ENCODE measurements at regions not wholly inside any gene's neighbourhood (a gene's known extent, or its start where the extent isn't known, plus 50 kb on each side); places are given as distances from the start of the nearest gene placed in this dataset.
"Not testable (repeated sequence)": the region's sequence is repeated elsewhere in the genome, so short reads cannot be mapped to it uniquely, and the experiment has no call there.

- DNase-seq, result no peak
Observed at GRCh38 chrX:140447150-140447549, 57.7 kb downstream of the SOX3 start.

- DNase-seq, result no peak
Observed at GRCh38 chrX:140440876-140441275, 64.0 kb downstream of the SOX3 start.

DNA sequence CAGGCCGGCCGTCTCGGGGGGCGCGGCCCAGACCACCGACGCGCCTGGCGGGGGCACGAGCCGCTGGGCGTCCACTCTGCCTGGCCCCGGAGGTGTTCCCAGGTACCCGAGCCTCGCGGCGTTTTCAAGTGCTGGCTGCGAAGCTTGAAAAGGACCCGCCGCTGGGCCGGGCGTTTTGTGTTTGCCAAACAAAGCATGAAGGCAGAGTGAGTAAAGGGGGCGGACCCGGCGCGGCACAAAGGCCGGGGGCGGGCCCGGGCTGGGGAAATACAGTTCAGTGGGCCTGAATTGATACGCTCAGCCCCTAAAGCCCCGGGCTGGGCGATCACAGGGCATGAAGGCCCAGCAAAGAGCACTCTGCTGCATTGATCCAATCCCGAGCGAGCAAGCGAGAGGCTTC, 65.4 kb downstream of the SOX3 start:
- no peak for DNase-seq

GRCh38 chrX:140434347-140434746, 70.5 kb downstream of the SOX3 start:
- no peak for DNase-seq

- no peak for DNase-seq
Observed at GRCh38 chrX:140433582-140433981, 71.3 kb downstream of the SOX3 start.

- no peak for DNase-seq
Observed at GRCh38 chrX:140432346-140433175, 72.3 kb downstream of the SOX3 start.

DNA sequence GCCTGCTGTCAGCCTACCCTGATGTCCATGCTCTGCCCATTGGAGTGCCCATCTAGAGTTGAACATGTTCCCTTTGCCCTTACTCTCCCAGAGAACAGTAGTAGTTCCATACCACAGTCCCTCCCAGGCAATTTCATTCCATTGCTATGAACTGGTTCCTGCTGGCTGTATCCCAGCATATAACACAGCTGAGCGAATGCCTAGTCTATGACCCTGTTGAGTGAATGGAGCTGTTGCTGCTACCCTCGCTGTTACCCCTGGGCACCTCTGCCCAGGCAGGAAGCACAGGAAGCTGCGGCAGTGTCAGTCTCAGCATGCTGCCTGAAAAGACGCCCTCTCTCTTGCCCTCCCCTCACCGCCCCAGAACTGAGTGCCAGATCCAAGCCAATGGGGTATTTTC, 73.3 kb downstream of the SOX3 start:
- no peak for DNase-seq

DNA sequence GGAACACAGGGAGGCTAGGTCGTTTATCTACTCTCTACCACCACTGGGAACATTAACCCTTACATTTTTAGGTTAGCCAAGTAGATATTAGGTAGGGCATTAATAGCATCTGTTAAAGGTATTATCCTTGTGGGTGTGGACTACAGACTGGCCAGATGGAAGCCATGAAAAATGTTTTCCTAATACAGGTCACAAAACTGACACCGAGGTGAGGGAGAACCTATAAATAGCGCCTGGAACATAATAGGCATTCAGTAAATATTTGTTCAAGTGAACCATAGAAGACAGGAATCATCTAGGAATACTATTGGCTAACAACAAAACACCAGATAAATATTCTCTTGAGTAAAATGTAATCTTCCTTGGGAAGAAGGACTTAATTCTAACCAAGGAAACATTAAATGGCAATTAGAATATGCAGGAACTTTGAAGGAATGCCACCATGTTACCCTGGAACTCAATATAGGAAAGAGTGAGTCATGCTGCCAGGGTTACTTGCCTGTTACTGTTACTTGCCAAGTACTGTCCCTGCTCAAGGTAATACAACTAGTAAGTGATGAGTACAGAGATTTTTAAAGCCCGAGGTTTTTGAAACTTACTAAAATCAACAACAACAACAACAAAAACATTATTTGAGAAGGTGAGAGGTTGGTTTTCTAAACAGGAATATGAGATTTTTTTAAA, 79.0 kb downstream of the SOX3 start:
- no peak for DNase-seq

DNA sequence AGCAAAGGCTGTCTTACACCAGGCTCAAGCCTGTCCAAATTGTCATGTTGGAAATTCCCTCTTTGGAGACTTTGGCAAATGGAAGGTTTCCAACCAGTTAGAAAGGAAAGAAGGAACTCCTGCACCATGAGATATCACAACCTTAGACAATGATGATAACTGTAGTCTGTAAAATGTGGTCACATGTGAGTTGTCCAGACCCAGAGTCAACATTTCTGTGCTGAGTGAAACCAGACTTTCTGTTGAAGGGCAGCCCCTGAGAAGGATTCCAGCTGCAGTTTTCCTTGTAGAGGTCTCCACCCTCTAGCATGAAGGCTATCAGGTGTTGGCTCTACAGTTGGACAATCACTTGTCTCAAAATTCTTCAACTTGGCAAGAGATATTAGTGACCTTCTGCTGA, 82.4 kb downstream of the SOX3 start:
- DNase-seq, result no peak

GRCh38 chrX:140402131-140402530, 102.7 kb downstream of the SOX3 start:
- DNase-seq, result not testable (repeated sequence)

DNA sequence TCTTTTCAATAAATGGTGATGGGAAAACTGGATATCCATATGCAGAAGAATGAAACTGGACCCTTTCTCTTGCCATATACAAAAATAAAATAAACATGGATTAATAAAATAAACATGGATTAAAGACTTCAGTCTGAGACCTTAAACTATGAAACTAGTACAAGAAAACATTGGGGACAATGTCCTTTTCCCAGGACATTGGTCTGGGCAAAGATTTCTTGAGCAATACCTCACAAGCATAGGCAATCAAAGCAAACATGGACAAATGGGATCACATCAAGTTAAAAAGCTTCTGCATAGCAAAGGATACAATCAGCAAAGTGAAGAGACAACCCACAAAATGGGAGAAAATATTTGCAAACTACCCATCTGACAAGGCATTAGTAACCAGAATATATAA, 108.5 kb downstream of the SOX3 start:
- not testable (repeated sequence) for DNase-seq

GRCh38 chrX:140393507-140393906, 111.4 kb downstream of the SOX3 start:
- no peak for DNase-seq

DNA sequence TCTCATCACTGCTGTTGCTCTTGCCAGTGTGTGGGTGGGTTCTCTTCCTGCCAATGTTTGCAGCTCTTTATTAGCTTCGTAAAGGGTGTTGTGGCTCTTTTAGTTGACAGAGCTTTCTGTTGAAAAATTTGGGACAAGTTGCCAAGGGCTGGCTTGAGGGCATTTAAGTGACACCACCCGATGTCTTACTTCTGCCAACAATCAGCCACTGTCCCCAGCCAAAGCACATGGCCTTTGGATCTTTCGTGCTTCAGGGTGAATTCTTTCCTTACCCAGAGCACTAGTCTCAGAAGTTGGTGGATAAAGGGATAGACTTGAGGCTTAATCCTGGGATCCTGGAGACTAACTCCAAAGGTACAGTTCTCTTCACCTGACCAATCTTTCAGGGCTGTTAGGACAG, 113.6 kb downstream of the SOX3 start:
- no peak for DNase-seq

- DNase-seq, result no peak
Observed at GRCh38 chrX:140389331-140389730, 115.5 kb downstream of the SOX3 start.

GRCh38 chrX:140362861-140363260, 142.0 kb downstream of the SOX3 start:
- DNase-seq, result no peak

DNA sequence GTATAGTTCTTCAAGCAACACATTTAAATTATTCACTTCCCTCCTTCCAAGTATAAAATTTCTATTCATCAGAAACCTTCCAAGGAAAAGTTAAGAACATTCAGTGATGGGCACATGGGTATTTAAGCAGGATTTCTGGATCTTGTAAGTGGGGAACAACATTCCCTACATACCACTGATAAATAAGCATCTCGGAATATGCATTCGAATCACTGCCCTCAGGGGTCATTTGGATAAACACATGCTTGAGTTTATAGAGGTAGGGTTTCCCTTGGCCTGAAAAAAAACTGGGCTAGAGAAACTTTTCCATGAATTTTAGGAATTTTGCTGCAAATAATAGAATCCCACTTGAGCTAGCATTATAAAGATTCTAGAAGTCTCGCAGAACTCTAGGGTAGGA, 143.9 kb downstream of the SOX3 start:
- DNase-seq, result no peak

DNA sequence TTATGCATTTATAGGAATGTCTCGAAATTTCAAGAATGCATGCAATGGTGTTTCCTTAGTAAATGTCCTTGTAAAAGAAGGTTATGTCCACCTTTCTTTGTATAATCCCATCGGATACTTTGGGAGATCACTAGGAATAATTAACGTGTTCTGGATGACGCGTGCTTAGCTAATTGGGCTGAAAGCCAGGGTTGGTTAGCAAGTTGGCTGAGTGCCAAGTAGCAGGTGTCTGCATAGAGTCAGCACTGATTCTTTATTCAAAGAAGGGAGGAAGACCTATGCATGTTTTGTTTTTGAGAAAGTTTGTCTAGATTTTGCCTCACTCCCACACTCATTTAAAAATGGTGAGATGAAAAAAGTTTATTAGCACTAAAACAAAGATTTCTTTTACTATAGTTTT, 144.6 kb downstream of the SOX3 start:
- DNase-seq, result no peak

- DNase-seq, result no peak
Observed at GRCh38 chrX:140355922-140356321, 148.9 kb downstream of the SOX3 start.

DNA sequence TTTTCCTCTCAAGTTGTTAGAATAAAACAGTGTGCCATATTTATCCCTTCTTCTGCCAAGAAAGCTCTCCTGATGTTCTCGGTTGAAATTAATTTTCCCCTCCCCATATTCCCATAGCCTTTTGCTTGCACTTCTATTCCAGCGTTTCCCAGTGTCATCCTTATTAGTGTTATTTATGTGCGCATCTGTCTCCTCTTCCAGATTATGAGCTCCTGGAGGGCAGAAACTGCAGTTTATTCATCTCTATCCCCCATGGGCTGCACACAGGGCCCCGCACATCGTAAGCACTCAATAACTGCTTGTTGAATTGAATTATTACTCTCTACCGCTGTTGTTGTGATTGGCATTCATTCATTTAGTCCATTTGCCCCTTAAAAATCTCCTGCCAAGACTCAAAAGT, 149.4 kb downstream of the SOX3 start:
- no peak for DNase-seq

- no peak for DNase-seq
Observed at GRCh38 chrX:140354431-140355120, 150.3 kb downstream of the SOX3 start.

DNA sequence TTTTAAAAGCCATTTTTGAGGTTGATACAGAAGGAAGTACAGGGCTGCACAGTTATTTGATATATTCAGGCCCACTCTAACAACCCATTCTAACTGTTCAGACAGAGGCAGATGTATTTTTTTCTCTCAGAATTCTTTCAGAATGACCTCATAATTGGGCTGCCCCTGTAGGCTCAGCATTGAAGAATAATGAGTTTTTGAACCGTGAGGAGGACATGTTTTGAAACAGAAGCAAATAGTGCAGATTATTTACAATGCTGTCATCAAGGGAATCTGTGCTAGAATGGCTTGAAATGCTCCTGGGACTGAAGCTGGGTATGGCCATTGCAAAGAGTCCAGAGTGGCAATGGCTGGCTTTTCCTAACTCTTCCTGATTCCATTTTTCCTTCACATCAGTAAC, 158.1 kb downstream of the SOX3 start:
- DNase-seq, result no peak

DNA sequence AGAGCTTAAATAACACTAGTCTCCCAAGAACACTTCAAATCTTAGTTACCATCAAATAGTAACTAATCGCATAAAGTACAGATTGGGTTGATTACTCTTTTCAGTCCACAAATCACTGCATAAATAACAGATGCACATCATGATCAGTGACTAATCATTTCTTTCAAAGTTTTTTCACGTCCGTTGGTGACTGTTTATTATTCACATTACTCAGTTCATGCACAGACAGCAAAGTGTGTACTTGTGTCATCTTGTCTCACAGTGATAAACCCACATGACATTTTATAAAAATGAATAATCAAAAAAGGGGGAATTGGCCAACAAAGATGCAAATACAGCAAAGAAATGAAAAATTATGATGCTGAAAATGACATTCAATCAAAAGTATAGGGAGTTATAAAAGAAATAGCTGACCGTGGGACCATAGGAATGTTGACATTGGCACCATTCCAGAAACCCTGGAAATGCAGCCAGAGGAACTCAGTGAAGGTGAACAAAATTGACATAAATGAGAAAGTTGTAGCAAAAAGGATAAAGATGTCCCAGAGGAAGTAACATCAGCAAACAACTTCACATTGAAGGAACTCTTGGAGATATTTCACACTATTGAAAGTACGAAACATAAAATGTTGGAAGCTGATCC, 161.5 kb downstream of the SOX3 start:
- DNase-seq, result no peak

DNA sequence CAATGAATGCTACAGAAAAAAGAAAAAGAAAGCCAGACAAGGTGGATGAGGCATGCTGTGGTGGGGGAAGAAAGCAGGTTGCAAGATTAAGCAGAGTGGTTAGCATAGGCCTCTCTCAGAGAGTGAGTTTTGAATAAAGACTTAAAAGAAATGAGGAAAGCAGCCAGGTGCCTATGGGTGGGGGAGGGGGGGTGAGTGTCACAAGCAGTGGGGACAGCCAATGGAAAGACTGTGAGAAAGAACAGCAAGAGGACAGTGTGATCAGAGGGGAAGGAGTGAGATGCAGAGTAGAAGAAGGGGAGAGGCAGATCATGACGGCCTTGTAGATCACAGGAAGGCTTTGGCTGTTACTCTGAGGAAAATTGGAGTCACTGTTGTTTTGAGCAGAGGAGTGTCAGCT, 162.5 kb downstream of the SOX3 start:
- DNase-seq, result no peak
